ENCODE measurements at regions not wholly inside any gene's neighbourhood (a gene's known extent, or its start where the extent isn't known, plus 50 kb on each side); places are given as distances from the start of the nearest gene placed in this dataset.

- no peaks in the 10 kb centered on the region for H3K9me3 ChIP-seq
- no peak overlapping the region for H3K4me3 ChIP-seq
- intact Hi-C loops (cut with DNase I, micrococcal nuclease): no loop called here
- no peak for TF ChIP-seq CTCF (IDR thresholded peaks at IDR 0.05)
- ATAC-seq (no peak), DNase-seq (no peak)
- no peaks in the 10 kb centered on the region for H3K4me1 ChIP-seq (ENCODE audit: low read depth)
- H3K36me3 ChIP-seq (ENCODE audit: low read depth): no peaks in the 10 kb centered on the region
Measured at GRCh38 chr6:104322841-104323240, 536.9 kb downstream of the HACE1 start.

DNA sequence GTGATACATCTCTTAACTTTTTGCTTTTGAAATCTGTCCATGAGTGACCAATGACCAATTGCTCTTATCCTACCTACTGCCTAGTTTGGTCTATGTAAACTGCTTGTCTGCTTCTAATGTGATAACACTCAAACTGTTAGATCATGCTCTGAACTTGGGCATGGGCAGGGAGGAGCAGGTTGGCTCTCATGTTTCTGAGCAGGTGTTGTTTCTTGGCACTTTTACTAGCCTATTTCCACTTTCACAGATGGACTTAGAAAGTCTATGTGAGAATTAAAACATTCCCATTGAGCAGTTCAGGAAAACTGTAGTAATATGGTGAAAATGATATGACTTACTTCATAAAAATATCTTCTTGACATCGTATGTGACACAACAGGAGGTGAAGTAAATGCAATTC, 538.4 kb downstream of the HACE1 start:
- Histone ChIP-seq H3K36me3 (ENCODE audit: low read depth) (no peaks in the 10 kb centered on the region), H3K4me1 (ENCODE audit: low read depth) (no peaks in the 10 kb centered on the region), H3K4me3 (no peak overlapping the region), H3K9me3 (no peaks in the 10 kb centered on the region)
- DNase-seq (no peak), ATAC-seq (no peak)
- intact Hi-C loops (cut with DNase I, micrococcal nuclease): no loop called here
- no peak for TF ChIP-seq CTCF (IDR thresholded peaks at IDR 0.05)

DNA sequence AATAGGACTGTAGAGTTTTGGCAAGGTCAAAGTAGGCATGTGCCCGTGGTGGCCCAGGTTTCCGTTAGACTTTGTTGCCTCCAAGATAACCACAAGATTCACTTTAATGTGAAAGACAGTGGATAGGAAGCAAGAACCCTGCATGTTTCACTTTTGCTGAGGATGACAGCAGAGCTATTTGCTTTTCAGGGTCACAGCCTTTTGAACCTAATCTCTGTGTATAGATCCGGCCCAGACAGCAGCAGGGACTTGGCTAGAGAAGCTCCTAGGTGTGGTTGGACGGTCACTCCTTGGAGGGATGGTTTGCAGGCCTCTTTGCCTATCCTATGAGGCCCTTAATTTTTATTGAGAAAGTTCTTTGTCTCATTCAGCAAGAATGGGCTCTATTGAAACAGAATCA, 538.8 kb downstream of the HACE1 start:
- Histone ChIP-seq H3K4me1 (ENCODE audit: low read depth) (no peaks in the 10 kb centered on the region), H3K36me3 (ENCODE audit: low read depth) (no peaks in the 10 kb centered on the region), H3K4me3 (no peak overlapping the region), H3K9me3 (no peaks in the 10 kb centered on the region)
- intact Hi-C loops (cut with DNase I, micrococcal nuclease): no loop called here
- DNase-seq: no peak
- TF ChIP-seq CTCF (IDR thresholded peaks at IDR 0.05): no peak
- ATAC-seq: no peak

DNA sequence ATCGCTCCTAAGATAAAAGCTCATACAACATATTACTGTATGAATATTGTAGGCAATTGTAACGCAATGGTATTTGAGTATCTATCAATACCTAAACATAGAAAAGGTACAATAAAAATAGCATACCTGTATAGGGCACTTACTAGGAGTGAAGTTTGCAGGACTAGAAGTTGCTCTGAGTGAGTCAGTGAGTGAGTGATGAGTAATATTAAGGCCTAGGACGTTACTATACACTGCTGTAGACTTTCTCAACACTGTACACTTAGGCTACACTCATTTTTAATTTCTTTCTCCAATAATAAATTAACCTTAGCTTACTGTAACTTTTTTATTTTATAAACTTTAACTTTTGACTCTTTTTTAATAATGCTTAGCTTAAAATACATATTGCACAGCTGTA, 546.9 kb downstream of the HACE1 start:
- intact Hi-C loops (cut with DNase I, micrococcal nuclease): no loop called here
- Histone ChIP-seq H3K36me3 (ENCODE audit: low read depth) (no peaks in the 10 kb centered on the region), H3K4me1 (ENCODE audit: low read depth) (no peaks in the 10 kb centered on the region), H3K4me3 (no peak overlapping the region), H3K9me3 (no peaks in the 10 kb centered on the region)
- no peak for TF ChIP-seq CTCF (IDR thresholded peaks at IDR 0.05)
- no peak for DNase-seq
- ATAC-seq: no peak

- H3K4me3 ChIP-seq: no peak overlapping the region
- no peaks in the 10 kb centered on the region for H3K36me3 ChIP-seq (ENCODE audit: low read depth)
- DNase-seq (no peak), ATAC-seq (no peak)
- intact Hi-C loops (cut with DNase I, micrococcal nuclease): no loop called here
- H3K4me1 ChIP-seq (ENCODE audit: low read depth): no peaks in the 10 kb centered on the region
- no peak for TF ChIP-seq CTCF (IDR thresholded peaks at IDR 0.05)
- no peaks in the 10 kb centered on the region for H3K9me3 ChIP-seq
Measured at GRCh38 chr6:104306211-104306610, 553.5 kb downstream of the HACE1 start.

DNA sequence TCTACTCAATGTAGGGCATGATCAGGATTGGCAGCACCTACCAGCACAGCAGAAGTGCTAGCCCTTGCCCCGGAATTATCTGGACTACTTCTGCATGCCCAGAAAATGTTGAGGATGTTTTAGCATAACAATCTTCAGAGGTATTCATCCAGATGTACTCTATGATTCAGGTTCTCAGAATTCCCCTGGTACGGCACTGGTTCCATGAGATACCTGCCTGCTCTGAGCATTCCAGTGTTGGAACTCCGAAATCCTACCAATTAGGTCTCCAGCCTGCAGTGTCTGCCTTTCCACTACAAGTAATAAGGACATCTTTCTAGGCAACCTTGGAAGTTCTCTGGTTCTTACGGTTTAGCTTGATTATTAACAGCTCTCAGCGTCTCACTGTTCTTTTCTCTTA, 554.5 kb downstream of the HACE1 start:
- ATAC-seq: no peak
- H3K9me3 ChIP-seq: no peaks in the 10 kb centered on the region
- no peak for TF ChIP-seq CTCF (IDR thresholded peaks at IDR 0.05)
- intact Hi-C loops (cut with DNase I, micrococcal nuclease): no loop called here
- DNase-seq: no peak
- no peaks in the 10 kb centered on the region for H3K4me1 ChIP-seq (ENCODE audit: low read depth)
- no peak overlapping the region for H3K4me3 ChIP-seq
- no peaks in the 10 kb centered on the region for H3K36me3 ChIP-seq (ENCODE audit: low read depth)

Measured in mucosa of descending colon (tissue), 3 donors.